ENCODE measurements at regions not wholly inside any gene's neighbourhood (a gene's known extent, or its start where the extent isn't known, plus 50 kb on each side); places are given as distances from the start of the nearest gene placed in this dataset.

DNA sequence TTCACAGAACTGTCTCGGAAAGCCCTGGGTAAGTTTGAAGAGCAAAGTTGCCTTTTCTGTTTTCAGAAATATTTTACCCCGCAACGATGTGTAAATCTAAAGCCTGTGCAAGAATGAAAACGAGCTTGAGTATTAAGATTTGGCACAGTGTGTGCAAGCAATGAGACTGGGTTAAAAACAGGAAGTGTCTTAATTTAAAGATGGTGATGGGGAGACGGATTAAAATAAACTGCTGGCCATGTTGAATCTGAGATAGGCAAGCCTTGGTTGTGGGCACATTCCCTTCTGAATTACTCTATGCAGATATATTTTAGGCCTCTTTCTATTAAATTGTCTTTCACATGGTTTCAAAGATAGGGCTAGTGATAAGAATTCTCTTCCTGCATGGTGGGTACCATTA is 294.2 kb upstream of the DMRT1 start:
- Histone ChIP-seq H3K18ac (ENCODE audit: extremely low read depth, low read length) (no peak overlapping the region), H2BK5ac (ENCODE audit: low read depth, low read length) (no peak overlapping the region), H4K20me1 (replicated peaks in 1 of 2; ENCODE audit: control insufficient read depth in 1 of 2, insufficient read depth in 2 of 2, low read length in 2 of 2) (peaks cover 2 to 5% of the 10 kb centered on the region in 2 experiments), H3K56ac (replicated peaks; ENCODE audit: insufficient read length, low read depth, low read length) (no peak overlapping the region), H2BK12ac (ENCODE audit: low read depth, low read length) (no peak overlapping the region; the same call in 1 of the 2 replicates), H2AK5ac (ENCODE audit: low read depth, low read length) (no peak overlapping the region), H3K27ac (ENCODE audit: low read depth, low read length) (no peak overlapping the region), H3K4me3 (ENCODE audit: extremely low read depth in 1 of 4, insufficient read depth in 2 of 4, low read depth in 3 of 4, low read length in 4 of 4) (no peak overlapping the region), H2AFZ (ENCODE audit: low read length) (no peak overlapping the region), H4K91ac (replicated peaks; ENCODE audit: insufficient read length, low read length) (no peak overlapping the region), H3K23ac (ENCODE audit: insufficient read length) (no peak overlapping the region), H3K27me3 (replicated peaks in 1 of 4; ENCODE audit: control insufficient read depth in 3 of 4, extremely low read depth in 1 of 4, insufficient read depth in 3 of 4, low read length in 3 of 4) (no peaks in the 10 kb centered on the region), H2BK120ac (replicated peaks; ENCODE audit: low read depth, low read length) (no peak overlapping the region), H3K4me2 (ENCODE audit: insufficient read depth in 1 of 2, low read depth in 2 of 2, low read length in 2 of 2) (peak overlapping the region in 1 of 2 experiments; percentile 35; a peak in 1 of 4 replicates), H2BK15ac (ENCODE audit: low read length) (no peak overlapping the region), H3K9me3 (ENCODE audit: insufficient read depth in 2 of 2, low read depth in 1 of 2, low read length in 1 of 2) (no peaks in the 10 kb centered on the region), H3K4ac (replicated peaks; ENCODE audit: insufficient read length, low read depth, low read length) (no peak overlapping the region), H4K8ac (ENCODE audit: extremely low read depth, insufficient read depth, low read length) (no peak overlapping the region), H3K14ac (ENCODE audit: insufficient read length) (no peak overlapping the region), H3K23me2 (ENCODE audit: low read depth, low read length) (no peaks in the 10 kb centered on the region), H3K9ac (replicated peaks in 1 of 4; ENCODE audit: extremely low read depth in 1 of 4, low read depth in 3 of 4, low read length in 3 of 4) (no peak overlapping the region), H3K79me1 (ENCODE audit: low read depth, low read length) (peaks cover 10% of the 10 kb centered on the region), H3K4me1 (replicated peaks in 1 of 4; ENCODE audit: control insufficient read depth in 3 of 4, insufficient read depth in 4 of 4, low read length in 3 of 4) (peaks cover 0 to 9% (median 4%) of the 10 kb centered on the region in 4 experiments; a peak in 1 of 7 replicates), H3K36me3 (ENCODE audit: control insufficient read depth in 2 of 4, insufficient read depth in 4 of 4, low read length in 3 of 4) (peaks cover 0 to 5% (median 0%) of the 10 kb centered on the region in 4 experiments; a peak in 2 of 8 replicates), H2BK20ac (ENCODE audit: low read length) (no peak overlapping the region), H4K5ac (ENCODE audit: insufficient read length, low read depth, low read length) (no peak overlapping the region), H3K79me2 (ENCODE audit: control insufficient read depth in 1 of 2, insufficient read depth in 2 of 2, low read length in 2 of 2) (peaks cover 0 to 18% of the 10 kb centered on the region in 2 experiments; a peak in 2 of 4 replicates)
- CTCF ChIA-PET (ENCODE audit: partially characterized antibody) = interaction anchor here (0.7 to 2.1 kb wide), 7 partner anchors 9 to 160 kb away, joined by 3 to 7 read pairs (median 3); no protein-coding TSS in a partner anchor
- WGBS, 2 experiments (ENCODE audit: extremely low coverage in 1 of 2, insufficient coverage in 1 of 2, insufficient read length in 1 of 2, insufficient replicate concordance in 2 of 2, low coverage in 1 of 2, low lambda C conversion rate in 2 of 2, missing lambda C conversion rate in 1 of 2) = 85% methylated on average over 5 of the region's 5 CpGs; no CpG with 5 or more reads in 1 of the 2 experiments
- DNase-seq (ENCODE audit: low read depth in 1 of 2, low spot score in 2 of 2) = no peak
- POLR2A ChIA-PET (ENCODE audit: partially characterized antibody) = interaction anchor here (1.4 kb wide), 1 partner anchor 9 kb away, joined by 3 read pairs; no protein-coding TSS in a partner anchor
- FAIRE-seq = no peak
- no peak for TF ChIP-seq BCL11A (IDR thresholded peaks at IDR 0.05; ENCODE audit: low read depth in 2 of 2, low read length in 2 of 2)
- TF ChIP-seq RAD21 (IDR thresholded peaks at IDR 0.05 in 1 of 2, conservative IDR thresholded peaks at IDR 0.05 in 1 of 2; ENCODE audit: low read depth in 2 of 2, low read length in 2 of 2) = no peak
- no peak for TF ChIP-seq RBBP5 (IDR thresholded peaks at IDR 0.05; ENCODE audit: borderline replicate concordance, low read depth, low read length)
- TF ChIP-seq KDM4A (IDR thresholded peaks at IDR 0.05; ENCODE audit: low read depth, low read length, severe bottlenecking) = no peak
- TF ChIP-seq JUND (IDR thresholded peaks at IDR 0.05; ENCODE audit: low read length) = no peak
- TF ChIP-seq CTBP2 (IDR thresholded peaks at IDR 0.05; ENCODE audit: borderline replicate concordance, insufficient read depth, insufficient read length, low read length) = no peak
- TF ChIP-seq, protein P1, sequence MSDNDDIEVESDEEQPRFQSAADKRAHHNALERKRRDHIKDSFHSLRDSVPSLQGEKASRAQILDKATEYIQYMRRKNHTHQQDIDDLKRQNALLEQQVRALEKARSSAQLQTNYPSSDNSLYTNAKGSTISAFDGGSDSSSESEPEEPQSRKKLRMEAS (IDR thresholded peaks at IDR 0.05) = no peak
- TF ChIP-seq RXRA (IDR thresholded peaks at IDR 0.05; ENCODE audit: insufficient read depth, low read depth, low read length) = no peak
- TF ChIP-seq SRF (IDR thresholded peaks at IDR 0.05; ENCODE audit: low read depth, low read length) = no peak
- TF ChIP-seq CBX8 (IDR thresholded peaks at IDR 0.05; ENCODE audit: borderline replicate concordance, low read depth, low read length) = no peak
- no peak for TF ChIP-seq FOSL1 (IDR thresholded peaks at IDR 0.05; ENCODE audit: insufficient read depth, low read depth, low read length)

All from H1 (cell line).